ENCODE measurements at regions not wholly inside any gene's neighbourhood (a gene's known extent, or its start where the extent isn't known, plus 50 kb on each side); places are given as distances from the start of the nearest gene placed in this dataset.

DNA sequence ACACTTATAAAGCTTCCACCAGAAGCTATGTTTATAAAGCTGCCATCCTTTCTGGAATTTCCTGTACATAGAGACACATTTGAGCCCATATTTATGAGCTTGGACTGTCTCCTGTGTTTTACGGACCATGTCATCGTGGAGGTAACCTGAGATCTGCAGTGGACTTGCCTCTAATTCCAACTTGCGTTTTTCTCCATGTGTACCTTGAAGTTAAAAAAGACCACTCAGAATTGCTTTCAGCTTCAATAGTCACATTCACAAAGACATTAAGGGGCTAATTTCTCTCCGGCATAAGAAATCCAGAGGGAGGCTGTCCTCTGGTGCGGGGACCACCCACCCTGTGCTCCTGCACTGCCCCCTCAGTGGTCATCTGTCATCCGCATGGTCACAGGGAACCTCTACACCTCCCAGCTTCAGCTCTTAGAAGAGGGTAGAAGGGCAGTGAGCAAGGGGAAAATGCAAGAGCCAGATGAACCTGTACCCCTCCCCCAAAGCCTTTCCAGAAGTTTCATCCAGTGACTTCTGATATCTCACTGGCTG, 521.4 kb upstream of the CAMK1G start:
- DNase-seq (ENCODE audit: low read depth) = no peak
- TF ChIP-seq, protein P1, sequence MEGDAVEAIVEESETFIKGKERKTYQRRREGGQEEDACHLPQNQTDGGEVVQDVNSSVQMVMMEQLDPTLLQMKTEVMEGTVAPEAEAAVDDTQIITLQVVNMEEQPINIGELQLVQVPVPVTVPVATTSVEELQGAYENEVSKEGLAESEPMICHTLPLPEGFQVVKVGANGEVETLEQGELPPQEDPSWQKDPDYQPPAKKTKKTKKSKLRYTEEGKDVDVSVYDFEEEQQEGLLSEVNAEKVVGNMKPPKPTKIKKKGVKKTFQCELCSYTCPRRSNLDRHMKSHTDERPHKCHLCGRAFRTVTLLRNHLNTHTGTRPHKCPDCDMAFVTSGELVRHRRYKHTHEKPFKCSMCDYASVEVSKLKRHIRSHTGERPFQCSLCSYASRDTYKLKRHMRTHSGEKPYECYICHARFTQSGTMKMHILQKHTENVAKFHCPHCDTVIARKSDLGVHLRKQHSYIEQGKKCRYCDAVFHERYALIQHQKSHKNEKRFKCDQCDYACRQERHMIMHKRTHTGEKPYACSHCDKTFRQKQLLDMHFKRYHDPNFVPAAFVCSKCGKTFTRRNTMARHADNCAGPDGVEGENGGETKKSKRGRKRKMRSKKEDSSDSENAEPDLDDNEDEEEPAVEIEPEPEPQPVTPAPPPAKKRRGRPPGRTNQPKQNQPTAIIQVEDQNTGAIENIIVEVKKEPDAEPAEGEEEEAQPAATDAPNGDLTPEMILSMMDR (IDR thresholded peaks at IDR 0.05; ENCODE audit: low read length, missing control alignments) = no peak
- no peak overlapping the region for H3K4me3 ChIP-seq (replicated peaks; ENCODE audit: low read depth, low read length)

DNA sequence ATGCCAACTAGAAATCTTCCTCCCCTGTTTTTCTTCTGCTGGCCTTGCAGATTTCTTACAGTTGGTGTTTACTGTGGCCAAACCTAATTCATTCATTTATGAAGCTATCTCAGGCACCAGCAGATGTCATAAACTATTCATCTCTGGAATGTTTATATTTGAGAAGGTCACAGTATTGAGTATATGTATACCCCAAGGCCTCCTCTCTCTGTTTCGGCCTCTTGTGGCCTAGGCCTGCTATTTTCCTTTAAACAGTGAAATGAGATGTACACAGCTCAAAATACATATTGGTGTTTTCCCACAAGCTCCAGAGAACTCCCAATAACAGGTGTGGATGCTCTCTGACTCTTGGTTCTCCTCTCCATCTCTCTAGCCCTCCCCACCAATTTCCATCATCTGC, 520.7 kb upstream of the CAMK1G start:
- no peak overlapping the region for H3K4me3 ChIP-seq (replicated peaks; ENCODE audit: low read depth, low read length)
- TF ChIP-seq, protein P1 (IDR thresholded peaks at IDR 0.05; ENCODE audit: low read length, missing control alignments) = no peak
- DNase-seq (ENCODE audit: low read depth) = no peak

DNA sequence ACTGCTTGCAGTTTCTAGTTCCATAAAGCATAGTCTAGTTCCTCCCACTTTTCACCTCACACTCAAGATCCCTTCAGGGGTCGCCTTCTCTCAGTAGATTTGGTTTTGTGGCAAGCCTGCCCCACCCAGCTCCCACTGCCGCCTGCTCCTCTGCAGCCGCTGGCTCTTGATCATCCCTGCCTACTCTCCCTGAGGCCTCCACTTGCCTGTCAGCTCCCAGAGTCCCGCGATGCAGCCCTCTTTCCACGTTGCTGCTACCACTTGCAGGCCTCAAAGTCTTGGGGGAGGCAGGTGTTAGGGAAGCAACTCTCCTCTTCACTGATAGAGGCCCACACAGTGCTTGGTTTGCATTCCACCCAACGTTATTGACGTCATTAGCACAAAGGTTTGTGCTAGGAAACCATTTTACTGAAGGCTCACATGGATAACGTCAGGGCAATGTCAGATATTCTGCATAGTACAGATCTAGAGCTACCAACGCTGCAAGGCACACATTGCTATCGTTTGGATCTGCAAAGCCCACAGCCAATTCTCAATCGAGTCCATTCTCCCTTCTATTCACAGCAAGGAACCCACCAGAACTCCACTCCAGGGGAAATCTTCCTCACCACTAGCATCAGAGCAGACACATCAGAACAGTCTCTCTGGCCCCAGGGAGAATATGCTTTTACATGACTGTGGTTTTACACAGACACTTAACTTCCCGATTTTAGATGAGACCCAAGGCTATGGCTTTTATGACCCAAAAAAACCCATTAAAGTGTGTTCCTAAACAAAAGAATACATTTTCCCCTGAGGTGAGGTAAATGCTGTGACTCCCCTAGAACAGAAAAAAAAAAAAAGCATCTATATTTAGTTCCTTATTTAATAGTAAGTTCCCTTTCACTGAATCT, 519.5 kb upstream of the CAMK1G start:
- H3K4me3 ChIP-seq (replicated peaks; ENCODE audit: low read depth, low read length) = no peak overlapping the region
- TF ChIP-seq, protein P1 (IDR thresholded peaks at IDR 0.05; ENCODE audit: low read length, missing control alignments) = no peak
- no peak for DNase-seq (ENCODE audit: low read depth)

DNA sequence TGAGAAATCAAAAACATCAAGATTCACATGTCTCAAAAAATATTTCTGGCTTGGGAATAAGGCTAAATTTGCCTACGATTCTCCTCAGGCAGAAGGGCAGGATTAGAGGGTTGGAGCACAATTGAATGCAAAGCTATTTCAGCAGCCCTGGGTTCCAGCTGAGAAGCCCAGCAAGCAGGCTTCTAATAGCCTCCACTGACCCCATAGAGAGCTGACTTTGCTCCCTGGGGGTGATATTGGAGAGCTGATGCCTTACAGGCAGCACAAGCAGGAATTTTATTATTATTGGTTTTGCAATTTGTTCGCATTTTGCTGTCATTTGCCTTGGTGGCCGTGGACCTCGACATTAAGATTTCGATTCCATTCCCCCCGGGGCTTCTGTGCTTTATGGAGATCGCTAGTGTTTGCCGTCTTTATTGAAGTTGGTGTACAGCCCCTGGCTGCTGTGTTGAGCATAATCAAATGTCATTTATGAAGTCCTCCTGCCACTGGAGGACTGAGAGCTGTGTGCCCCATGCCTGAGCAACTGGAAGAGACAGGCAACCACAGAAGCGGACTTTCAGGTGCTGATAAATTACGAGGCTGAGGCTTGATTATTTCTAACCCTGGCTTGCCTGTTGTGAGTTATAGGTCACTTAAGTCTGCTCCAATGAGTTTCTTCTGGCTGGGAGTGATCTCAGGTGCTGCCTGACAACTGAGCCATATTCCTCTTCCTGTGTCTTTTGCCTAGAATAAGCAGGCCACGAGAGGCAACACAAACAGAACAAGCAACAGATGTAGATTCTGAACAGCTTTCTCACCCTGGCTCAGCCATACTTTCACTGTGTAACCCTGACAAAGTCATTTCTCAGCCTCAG, 518.4 kb upstream of the CAMK1G start:
- H3K4me3 ChIP-seq (replicated peaks; ENCODE audit: low read depth, low read length) = no peak overlapping the region
- DNase-seq (ENCODE audit: low read depth) = no peak
- TF ChIP-seq, protein P1 (IDR thresholded peaks at IDR 0.05; ENCODE audit: low read length, missing control alignments) = no peak

DNA sequence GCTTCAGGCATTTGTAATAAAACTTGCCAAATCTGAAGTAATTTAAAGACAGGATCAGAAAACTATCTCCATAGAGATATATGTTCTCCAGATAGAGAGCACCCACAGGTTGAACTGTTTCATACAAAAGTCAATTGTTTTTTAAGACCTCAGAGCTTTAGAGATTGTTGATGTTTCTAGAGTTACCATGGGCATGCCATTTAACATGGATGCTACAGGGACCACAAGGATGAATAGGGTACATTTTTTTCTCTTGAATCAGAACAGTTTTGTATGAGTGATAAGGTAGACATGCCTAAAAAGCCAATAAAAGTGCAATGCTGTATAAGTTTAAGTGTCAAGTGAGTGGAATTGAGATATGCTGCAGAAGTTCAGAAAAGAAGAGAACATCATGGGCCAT, 511.0 kb upstream of the CAMK1G start:
- no peak for DNase-seq (ENCODE audit: low read depth)
- TF ChIP-seq, protein P1 (IDR thresholded peaks at IDR 0.05; ENCODE audit: low read length, missing control alignments) = no peak
- H3K4me3 ChIP-seq (replicated peaks; ENCODE audit: low read depth, low read length) = no peak overlapping the region

DNA sequence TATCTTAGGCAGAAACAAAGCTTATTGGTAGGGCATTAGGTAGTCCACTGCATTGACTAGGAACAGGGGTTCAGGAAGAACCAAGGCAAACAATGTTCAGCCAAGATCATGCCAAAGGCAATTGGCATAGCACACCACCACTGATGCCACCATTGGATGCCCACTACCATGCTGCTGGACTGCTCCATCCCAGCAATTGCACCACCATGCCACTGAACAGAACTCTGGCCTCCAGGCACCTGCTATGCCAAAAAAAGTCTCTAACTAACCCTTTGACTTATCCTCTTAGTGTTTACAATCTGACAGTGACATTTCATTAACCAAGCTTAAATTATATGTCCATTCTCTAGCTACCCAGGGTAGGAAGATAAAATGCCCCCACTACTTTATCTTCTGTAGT, 509.6 kb upstream of the CAMK1G start:
- TF ChIP-seq, protein P1 (IDR thresholded peaks at IDR 0.05; ENCODE audit: low read length, missing control alignments) = no peak
- H3K4me3 ChIP-seq (replicated peaks; ENCODE audit: low read depth, low read length) = no peak overlapping the region
- DNase-seq (ENCODE audit: low read depth) = no peak

Data from fibroblast of pulmonary artery (primary cell).